ENCODE measurements at regions not wholly inside any gene's neighbourhood (a gene's known extent, or its start where the extent isn't known, plus 50 kb on each side); places are given as distances from the start of the nearest gene placed in this dataset.

DNA sequence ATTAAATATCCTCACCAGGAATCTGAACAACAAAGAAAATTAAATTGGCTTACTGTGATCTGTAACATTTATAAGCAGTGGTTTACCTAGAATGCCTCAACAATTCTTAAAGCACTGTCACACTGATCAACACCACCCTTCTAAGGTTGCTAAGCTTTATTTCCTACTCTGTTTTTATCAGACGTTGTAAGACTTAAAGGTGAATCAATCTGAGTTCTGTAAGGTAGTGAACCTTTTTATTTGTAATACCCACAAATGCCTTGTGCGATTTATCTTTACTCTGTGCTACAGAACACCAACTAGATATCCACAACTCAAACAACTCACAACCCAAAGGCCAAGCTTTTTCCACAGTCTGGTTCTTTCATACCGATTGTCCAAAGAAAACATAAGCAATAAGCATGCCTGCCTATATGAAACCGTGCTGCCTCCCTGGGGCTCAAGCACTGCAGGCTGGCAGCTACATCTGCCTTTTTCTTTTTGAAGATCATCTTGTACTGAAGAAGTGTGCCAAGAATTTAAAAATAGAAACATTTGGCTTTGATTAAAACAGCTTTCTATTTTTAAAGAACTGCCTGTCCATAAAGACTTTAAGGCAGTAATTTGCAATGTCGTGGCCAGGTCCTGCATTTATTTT, 490.7 kb downstream of the NUP35 start:
- TF ChIP-seq CTCF (IDR thresholded peaks at IDR 0.05; ENCODE audit: extremely low read depth, insufficient read depth, missing control alignments), result no peak
- in situ Hi-C loops (cut with MboI; ENCODE audit: low pct_unique_long_range_greater_than_20kb, low sequenced_read_pairs, unreplicated experiment), result no loop called here
- DNase-seq (ENCODE audit: low spot score), result no peak

DNA sequence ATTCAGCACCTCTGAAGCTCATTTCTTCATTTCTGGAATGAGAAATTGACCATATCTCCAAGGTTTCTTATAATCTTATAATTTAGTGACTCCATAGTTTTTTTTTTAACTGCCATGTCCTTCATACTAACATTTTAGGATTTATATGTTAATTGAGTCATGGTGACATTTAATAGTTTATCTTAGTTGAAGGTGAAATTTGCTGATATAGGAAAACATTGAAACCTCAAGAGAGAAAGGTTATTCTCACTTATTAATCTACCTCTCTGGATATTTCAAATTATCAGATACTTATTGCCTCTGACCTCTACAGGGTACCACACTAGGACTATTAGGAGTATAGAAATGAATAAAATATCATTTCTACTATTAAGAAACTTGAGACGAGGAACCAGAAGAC, 499.0 kb downstream of the NUP35 start:
- in situ Hi-C loops (cut with MboI; ENCODE audit: low pct_unique_long_range_greater_than_20kb, low sequenced_read_pairs, unreplicated experiment), result no loop called here
- DNase-seq (ENCODE audit: low spot score), result no peak
- TF ChIP-seq CTCF (IDR thresholded peaks at IDR 0.05; ENCODE audit: extremely low read depth, insufficient read depth, missing control alignments), result no peak

DNA sequence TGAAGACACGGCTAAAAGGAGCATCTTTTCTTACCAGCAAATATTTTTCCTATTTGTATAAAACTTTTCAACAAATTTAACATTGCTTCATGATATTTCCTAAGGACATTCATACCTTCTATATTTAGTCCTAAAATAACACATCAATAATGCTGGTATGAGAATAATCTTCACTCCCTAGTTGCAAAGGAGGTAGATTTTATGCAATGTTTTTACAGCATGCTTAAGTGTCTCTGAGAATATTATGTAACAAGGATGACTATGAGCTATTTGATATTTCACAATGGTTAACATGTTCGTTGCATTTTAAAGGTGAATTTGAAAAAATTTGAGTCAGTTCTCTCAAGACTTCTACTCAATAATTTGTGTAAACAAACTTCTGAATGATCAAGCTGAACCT, 506.7 kb downstream of the NUP35 start:
- in situ Hi-C loops (cut with MboI; ENCODE audit: low pct_unique_long_range_greater_than_20kb, low sequenced_read_pairs, unreplicated experiment), result no loop called here
- no peak for DNase-seq (ENCODE audit: low spot score)
- no peak for TF ChIP-seq CTCF (IDR thresholded peaks at IDR 0.05; ENCODE audit: extremely low read depth, insufficient read depth, missing control alignments)

- no peak for TF ChIP-seq CTCF (IDR thresholded peaks at IDR 0.05; ENCODE audit: extremely low read depth, insufficient read depth, missing control alignments)
- in situ Hi-C loops (cut with MboI; ENCODE audit: low pct_unique_long_range_greater_than_20kb, low sequenced_read_pairs, unreplicated experiment), result no loop called here
- DNase-seq (ENCODE audit: low spot score), result no peak
Observed at GRCh38 chr2:183656121-183656520, 531.9 kb downstream of the NUP35 start.

DNA sequence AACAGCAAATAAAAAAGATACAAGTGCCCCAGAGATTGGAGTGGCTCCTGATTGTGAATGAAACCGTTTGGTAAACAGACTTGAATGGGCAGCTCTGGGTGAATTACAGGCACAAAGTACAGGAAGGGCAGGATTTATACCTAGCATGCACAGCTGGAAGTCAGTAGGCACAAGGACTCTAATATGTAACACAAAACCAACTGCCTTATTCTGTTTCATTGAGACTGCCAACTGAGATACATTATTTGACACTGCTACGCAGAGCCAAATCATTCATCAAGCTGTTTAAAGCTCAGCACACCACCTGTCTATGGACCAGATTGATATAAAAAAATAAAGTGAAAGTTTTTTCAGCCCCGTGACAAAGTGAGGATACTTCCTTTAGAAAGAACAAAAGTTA, 541.2 kb downstream of the NUP35 start:
- in situ Hi-C loops (cut with MboI; ENCODE audit: low pct_unique_long_range_greater_than_20kb, low sequenced_read_pairs, unreplicated experiment), result no loop called here
- TF ChIP-seq CTCF (IDR thresholded peaks at IDR 0.05; ENCODE audit: extremely low read depth, insufficient read depth, missing control alignments), result no peak
- no peak for DNase-seq (ENCODE audit: low spot score)

DNA sequence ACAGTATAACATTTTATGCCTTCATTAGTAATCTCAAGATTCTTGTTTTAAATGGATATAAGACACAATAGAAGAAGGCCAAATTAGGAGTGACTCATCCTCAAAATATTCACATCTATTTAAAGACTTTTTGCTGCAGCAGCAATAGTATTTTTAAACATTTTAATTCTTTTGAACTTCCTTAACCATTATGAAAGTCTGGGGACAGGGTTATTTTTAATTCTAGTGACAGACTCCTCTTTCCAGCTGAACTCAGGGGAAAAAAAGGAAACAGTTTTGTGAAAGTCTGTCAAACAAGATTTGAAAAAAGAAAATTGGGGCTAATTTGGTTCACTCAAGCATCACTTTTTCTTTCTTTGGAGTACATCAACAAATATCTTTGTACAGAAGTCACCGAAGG, 541.8 kb downstream of the NUP35 start:
- TF ChIP-seq CTCF (IDR thresholded peaks at IDR 0.05; ENCODE audit: extremely low read depth, insufficient read depth, missing control alignments), result no peak
- in situ Hi-C loops (cut with MboI; ENCODE audit: low pct_unique_long_range_greater_than_20kb, low sequenced_read_pairs, unreplicated experiment), result no loop called here
- DNase-seq (ENCODE audit: low spot score), result no peak

- no peak for DNase-seq (ENCODE audit: low spot score)
- in situ Hi-C loops (cut with MboI; ENCODE audit: low pct_unique_long_range_greater_than_20kb, low sequenced_read_pairs, unreplicated experiment), result no loop called here
- TF ChIP-seq CTCF (IDR thresholded peaks at IDR 0.05; ENCODE audit: extremely low read depth, insufficient read depth, missing control alignments), result no peak
Observed at GRCh38 chr2:183671233-183671632, 547.0 kb downstream of the NUP35 start.
